ENCODE measurements at regions not wholly inside any gene's neighbourhood (a gene's known extent, or its start where the extent isn't known, plus 50 kb on each side); places are given as distances from the start of the nearest gene placed in this dataset.

DNA sequence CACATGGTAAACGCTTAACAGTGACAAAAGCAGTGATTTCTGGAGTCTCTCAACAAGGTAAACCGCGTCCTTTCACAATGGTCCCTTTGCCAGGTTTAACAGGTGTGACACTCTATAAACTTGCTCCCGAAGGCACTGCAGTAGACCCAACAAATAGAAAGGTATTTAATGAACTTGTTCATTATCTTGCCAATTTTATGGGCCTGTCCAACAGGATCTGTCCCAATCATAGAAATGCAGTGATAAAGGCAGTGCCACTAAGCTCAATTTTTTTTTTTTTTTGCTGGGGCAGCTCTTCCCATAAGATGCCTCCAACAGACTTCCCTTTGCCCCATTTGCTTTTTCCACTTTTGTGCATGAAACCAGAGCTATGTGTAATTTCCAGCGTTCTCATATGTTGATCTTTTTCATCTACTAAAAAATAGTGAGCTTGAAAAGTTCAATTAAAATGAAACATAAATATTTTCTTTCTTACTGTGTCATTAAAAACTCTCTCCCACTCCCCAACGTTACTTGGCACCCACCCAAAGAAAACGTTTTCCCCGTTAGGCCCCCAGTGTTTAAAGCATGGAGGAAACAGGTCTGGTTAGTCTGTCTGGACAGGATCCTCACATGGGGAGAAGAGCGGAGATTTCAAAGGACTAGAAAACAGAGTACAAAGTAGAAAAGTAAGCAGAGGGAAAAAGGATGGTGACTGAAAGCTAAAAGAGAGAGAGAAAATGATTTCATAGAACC, 80.9 kb upstream of the SPATA31D4 start:
- DNase-seq (ENCODE audit: low read depth), result no peak

DNA sequence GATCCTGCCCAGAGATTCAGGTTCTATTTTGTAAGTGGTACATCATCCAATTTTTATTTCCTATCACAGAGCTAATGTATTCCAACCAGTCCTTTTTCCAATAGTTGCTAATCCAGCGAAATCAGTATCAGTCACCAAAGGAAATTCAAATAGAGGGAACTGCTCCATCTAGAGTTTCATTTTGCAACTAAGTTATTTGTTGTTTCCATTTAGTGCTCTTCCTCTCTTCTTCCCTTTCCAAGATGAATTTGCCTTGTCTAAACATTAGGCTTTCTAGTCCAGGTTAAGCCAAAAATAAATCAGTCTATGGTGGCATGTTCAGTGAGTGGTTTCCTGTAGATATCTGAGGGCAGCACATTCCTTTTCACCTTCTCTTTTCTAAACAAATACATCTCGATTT, 79.8 kb upstream of the SPATA31D4 start:
- DNase-seq (ENCODE audit: low read depth), result peak; percentile 51

DNA sequence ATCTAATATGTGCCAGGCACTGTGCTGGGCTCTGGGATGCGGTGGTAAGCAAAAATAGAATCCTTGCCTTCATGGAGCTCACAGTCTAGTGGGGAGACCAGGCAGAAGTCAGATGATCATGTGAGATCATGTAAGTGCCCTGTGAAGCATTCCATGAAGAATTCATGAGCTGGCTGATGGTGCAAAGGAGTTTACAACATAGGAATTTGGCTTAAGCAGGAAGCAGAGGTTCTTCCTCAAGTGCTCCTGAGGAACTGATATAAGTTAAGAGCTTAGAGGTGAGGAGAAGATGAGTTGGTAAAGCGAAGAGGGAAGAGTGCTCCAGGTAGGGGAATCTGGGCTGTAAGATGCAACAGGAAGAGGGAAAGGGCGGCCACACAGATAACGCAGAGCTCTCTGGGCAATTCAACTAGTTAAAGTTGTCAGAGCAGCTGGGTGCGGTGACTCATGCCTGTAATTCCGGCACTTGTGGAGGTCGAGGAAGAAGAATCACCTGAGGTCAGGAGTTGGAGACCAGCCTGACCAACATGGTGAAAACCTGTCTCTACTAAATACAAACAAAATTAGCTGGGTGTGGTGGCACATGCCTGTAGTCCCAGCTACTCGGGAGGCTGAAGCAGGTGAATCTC, 78.5 kb upstream of the SPATA31D4 start:
- peak; percentile 47 for DNase-seq (ENCODE audit: low read depth)

DNA sequence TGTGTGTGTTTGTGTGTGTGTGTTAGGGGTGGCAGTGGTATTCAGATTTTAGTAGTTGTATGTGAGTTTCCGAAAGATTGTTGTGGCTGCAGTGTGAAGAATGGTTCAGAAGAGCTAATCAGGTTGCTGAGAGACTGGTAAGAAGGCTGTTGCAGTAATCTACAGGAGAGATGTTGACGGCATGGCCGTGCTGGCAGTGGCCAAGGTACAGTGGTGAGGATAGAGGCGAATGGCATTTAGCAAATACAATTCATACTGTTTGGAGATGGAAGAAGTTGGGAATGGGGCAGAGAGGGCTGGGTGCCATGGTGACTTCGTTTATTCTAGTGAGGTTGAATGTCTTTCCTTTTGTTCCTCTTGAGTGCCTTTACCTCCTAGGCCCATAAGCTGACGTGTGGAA, 77.5 kb upstream of the SPATA31D4 start:
- no peak for DNase-seq (ENCODE audit: low read depth)

DNA sequence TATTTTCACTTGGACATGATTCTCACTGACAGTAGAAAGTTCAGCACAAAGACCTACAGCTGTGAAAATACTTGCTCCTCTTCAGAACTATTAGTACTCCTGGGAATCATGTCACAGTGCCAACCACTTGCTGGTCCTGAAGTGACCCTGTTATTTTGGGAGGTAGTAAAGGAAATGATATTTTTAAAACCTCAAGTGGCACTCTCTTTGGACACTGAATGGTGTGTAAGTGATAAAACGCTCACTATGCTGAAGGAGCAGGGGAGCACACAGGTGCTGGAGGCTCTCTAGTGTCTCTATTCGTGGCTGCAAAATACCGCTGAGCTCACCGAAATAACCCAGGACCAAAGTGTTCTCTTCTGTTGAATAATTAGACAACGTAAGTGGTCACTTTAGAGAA, 76.9 kb upstream of the SPATA31D4 start:
- no peak for DNase-seq (ENCODE audit: low read depth)

DNA sequence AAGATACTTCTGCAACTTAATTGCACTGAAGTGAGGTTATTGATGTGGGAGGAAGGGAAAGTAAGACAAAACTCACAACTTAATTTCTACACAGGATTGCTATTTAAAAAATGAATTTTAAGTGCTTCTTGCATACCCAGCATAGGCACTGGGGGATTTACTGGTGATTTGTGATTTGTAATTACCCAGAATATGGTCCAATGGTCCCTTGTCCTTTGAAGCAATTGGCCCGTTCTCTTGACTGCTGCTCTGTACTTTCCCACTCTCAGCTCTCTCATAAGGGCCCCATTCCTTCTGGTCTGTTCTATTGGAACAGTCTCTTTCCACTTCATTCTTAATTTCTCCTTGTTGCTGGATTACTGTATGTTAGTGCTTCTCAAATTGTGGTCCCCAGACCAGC, 75.4 kb upstream of the SPATA31D4 start:
- no peak for DNase-seq (ENCODE audit: low read depth)

DNA sequence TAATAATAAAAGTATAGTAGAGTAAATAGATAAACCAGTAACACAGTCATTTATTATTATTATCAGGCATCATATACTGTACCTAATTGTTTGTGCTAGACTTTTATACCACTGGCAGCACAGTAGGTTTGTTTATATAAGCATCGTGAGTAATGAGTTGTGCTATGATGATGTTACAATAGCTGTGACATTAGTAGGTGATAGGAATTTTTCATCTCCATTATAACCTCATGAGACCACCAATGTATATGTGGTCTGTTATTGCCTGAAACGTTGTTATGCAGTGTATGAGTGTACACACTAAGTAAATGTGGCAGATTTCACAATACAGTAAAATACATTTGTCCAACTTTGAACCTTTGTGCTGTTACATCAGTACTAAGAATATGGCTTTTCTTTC, 72.7 kb upstream of the SPATA31D4 start:
- peak; percentile 60 for DNase-seq (ENCODE audit: low read depth)

DNA sequence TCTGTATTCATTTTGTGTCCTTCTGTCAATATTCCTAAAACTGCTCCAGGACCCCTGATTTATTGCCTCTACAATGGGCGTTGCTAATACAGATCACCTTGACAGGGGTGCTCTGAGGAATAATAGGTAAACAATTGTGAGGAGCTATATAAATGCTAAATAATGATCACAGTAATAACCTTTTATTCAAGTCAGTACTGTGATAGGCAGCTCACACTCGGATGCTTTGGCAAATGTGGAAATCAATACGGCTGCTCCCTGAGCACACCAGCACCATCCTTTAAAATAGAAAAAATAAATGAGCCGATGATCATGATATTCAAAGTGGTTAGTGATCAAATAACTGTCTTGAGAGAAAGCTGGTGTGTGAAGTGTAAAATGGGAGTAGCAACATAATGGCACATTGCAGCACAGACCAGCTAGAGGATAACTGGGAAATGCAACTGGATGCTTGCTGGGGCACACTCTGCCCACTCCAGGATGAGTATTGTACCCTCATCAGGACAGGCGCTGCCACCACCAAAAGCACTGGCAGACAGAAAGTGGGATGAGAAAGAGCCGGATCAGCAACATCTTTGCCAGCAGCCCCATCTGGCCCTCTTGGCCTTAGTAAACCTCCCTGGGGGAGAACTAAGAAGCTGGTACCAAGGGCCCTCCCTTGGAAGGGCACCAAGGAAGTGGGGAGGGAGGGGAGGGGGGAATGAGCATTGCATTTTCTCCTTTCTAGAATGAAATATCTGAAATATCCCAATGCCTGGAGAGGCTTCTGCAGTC, 69.4 kb upstream of the SPATA31D4 start:
- no peak for DNase-seq (ENCODE audit: low read depth)

DNA sequence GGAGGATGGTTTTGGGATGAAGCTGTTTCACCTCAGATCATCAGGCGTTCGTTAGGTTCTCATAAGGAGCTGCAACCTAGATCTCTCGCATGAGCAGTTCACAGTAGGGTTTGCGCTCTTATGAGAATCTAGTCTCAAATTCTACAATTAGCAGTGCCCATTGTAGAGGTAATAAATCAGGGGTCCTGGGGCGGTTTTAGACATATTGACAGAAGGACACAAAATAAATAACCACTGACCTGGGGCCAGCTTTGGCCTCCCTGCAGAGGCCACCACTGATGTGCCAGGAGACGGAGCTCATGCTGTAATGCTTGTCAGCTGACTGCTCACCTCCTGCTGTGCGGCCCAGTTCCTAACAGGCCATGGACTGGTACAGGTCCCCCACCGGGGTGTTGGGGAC, 67.6 kb upstream of the SPATA31D4 start:
- DNase-seq (ENCODE audit: low read depth), result no peak

DNA sequence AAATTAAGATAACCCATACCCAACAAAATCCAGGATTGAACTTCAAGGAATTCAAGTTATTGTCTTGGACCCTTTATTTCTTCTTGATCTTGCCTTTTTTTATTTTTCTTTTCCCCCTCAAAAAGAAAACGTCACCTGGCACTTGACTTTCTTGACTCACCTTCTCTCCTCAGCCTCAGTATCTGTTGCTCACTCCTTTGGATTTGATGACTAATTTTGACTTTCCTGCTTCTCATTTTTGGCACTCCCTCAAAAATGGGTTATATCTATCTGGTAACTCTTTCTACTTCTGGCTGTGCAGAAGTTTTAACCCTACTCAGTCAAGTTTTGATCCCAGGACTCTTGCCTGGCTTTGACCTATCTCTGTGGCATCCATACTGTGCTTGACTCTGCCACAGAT, 66.6 kb upstream of the SPATA31D4 start:
- DNase-seq (ENCODE audit: low read depth), result peak; percentile 62

DNA sequence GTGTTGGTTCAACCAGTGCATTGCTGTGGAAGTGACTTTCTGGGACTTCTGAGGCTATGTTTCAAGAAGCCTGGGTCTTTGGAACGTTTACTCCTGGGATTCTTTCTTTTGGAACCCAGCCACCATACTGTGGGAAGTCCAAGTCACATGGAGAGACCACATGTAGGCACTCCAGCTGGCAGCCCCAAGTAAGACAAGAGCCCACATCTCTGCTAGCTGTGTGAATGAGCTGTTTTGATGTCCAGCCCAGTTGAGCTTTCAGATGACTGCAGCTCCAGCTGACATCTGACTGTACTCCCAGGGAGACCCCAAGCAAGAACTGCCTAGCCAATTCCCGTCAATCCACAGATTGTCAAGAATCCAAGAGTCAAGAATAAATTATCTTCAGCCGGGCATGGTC, 60.1 kb upstream of the SPATA31D4 start:
- no peak for DNase-seq (ENCODE audit: low read depth)

DNA sequence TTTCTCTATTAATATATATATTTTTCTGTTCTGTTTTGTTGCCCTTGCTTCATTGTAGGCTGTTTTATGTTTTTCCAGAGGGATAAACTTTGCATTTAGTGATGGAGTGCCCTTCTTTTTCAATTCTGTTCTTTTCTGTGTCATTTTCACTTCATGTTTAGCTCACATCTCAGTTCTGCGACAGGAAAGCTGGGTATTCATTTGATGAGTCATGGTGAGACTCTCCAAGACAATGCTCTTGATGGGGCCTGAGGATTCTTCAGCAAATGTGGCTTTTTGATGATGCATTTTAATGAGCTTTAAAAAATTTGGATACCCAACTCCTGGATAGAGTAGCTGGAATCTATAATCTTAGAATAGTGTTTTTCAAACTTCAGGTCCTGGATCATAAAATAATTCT, 56.5 kb upstream of the SPATA31D4 start:
- DNase-seq (ENCODE audit: low read depth), result peak; percentile 26

DNA sequence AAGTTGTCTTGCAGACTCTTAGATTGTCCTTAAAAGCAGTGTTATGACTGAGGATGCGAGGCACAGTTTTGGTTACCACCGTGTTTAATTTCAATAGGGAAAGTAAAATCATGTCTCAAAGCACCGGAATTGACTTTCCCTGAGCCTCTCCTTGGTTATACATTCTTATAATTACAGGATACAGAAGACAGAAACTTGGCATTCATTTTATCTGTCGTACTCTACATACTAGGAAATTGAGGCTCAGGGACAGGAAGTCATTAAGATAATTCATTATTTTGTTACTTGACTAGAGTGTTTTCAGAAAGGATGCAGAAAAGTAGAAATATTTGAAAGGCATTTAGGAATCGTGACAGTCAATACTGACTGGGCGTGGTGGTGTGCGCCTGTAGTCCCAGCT, 54.0 kb upstream of the SPATA31D4 start:
- DNase-seq (ENCODE audit: low read depth), result no peak

DNA sequence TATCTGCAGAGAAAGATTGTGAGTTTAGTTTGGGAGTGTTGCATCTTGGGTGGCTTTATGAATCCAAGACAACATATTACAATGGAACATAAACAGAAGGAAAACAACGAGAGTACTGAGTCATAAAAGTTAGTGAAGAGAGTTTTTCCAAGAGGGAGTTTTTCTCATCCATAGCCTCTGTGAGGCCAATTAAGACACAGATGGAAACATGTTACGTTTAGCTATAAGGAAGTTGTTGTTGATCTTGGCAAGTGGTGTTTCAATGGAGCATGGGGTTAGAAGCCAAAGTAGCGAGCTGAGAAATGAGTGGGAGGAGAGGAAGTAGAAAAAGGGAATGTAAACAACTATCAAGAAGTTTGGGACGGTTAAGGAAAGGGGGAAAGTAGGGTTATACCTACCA, 53.3 kb upstream of the SPATA31D4 start:
- no peak for DNase-seq (ENCODE audit: low read depth)

DNA sequence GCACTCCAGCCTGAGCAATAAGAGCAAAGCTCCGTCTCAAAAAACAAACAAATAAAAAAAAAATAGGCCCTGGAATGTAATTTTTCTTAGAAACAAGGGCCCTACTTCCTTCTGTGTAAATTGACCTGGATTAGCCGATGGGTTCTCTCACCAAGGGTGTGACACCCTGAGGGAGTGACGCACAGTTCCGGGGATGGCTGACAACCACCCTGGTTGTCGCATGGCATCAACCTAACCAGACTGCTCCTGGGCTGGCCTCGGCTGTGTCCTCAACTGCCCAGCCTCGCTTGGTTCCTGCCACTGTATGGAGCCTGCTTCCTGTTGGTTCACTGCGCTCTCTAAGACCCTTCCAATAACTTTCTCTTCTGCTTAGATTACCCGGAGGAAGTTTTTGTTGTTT, 51.2 kb upstream of the SPATA31D4 start:
- no peak for DNase-seq (ENCODE audit: low read depth)

Measured in amniotic epithelial cell (primary cell).